GM19395 (cell line): ENCODE measurements at regions not wholly inside any gene's neighbourhood (a gene's known extent, or its start where the extent isn't known, plus 50 kb on each side); places are given as distances from the start of the nearest gene placed in this dataset.

ENCODE experiments used
- ATAC-seq: cut with Tn5 transposase; IDR thresholded peaks from one replicate; pipeline ENCODE4 v1.9.1; 2021; ENCODE audit warnings: mild to moderate bottlenecking, moderate library complexity; ENCODE audit not compliant: unreplicated experiment

DNA sequence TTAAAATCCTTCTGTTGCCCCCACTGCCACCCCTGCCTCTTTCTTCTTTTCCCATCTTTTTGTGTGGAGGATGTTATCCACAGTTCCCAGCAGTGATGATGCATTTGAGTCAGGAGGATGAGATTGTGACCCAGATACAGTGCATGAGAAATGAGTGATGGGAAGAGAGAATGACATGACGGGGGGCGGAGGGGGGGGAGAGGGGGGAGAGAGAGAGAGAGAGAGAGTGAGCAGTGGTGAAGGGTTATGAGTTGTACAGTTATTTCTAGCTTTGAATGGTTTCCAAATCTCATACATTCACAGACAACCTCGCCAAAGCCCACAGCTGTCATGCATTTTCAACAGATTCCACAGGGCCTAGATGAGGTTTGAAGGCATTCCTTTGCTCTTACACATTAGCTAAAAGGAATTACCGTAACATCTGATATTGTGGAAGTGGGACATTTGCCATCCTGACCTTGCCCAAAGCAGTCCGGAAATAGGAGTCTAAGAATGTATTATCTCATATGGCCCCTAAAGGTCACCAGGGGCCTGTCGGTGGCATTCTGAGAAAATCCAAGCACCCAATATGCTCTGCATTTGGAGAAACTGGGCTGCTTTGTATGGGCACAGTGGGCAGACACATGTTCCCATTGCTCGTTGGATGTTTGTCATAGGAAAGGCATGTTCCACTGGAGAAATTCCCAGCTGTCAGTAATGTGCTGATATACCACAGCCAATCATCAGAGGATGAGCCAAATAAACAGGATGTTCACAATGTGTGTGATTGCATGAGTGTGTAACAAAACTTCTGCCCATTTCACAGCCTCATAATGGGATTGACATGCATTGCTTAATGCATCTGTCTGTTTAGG is 435.8 kb downstream of the SPRY1 start:
- no peak for ATAC-seq

DNA sequence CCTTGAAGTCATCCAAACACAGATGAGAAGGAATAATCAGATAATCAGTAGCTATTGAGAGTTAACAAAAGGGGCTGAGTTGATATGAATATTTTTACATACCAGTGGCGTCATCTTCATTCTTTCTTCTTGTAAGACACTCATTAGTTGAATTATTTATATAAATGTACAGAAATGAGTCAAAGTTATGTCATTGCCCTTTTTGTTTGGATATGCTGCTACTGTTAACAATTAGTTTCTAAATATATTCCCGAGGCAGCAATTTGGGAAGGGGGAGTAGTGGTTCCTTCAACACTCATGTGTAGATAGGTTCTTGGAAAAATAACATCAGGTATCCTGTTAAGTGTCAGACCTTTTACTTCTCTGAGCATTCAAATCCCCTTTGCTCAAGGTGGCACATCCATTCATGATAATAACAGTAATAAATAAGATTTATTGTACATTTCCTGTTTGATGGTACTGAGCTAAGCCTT is 436.6 kb downstream of the SPRY1 start:
- ATAC-seq: no peak

DNA sequence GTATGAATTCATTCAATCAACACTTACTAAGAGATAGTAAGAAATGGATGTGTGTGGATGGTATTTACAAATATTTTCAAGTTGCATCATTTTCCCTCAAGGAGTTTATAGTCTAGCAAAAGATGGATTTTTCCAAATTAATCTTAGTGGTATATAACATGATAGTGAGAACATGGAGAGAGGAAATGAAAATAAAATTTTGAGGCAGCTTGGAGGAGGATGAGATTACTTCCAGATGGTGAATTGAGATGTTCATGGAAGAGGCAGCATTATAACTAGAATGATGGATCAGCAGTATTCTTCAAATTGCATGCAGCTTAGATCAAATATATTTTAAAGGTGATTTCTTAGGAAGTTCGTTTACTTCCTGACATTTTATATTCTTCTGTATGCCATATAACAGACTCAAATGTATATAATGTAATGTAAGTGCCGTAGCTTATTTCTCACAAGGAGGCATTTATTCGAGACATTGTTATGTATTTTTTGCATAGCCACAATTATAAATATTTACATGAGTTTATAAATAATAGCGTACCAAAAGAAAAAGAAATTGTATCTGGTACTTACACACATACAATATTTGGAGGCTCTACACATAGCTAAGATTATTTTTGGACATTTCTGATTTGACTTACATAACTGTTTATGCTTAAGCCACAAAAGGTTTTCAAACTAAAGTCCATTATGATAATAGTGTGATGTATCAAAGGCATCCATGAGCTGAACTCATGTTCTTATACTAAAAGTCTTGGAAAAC is 439.4 kb downstream of the SPRY1 start:
- no peak for ATAC-seq

DNA sequence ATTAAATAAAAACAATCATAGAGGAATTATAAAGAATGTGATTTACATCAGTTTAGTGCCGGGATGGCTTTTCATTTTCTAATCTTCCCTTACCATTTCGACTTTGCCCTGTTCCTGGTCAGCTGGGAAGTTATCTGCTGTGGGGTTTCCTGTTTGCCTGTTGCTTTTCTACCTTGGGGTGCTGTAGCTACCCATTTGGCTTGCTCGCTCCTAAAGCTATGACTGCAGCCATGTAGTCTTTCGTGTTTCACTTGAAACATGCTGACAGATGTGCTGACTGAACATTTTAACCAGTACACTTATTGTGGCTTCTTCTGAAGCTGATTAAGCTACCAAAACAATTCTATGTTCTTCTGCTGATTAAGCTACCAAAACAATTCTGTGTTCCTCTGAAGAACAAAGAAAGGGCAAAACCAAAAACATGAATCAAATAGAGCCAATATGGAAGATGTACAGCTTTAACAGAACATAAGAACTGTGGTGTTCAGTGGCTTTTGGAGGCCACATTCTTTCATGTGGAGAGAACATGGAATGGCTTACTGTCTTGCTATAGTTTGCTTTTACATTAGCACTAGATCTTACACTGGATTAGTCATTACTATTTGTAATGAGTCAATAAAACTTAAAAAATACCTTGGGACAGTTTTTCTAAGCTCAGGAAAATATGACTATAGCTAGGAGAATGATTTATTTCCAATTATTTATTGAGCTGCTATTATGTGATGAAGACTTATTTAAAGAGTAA is 440.4 kb downstream of the SPRY1 start:
- ATAC-seq: no peak

DNA sequence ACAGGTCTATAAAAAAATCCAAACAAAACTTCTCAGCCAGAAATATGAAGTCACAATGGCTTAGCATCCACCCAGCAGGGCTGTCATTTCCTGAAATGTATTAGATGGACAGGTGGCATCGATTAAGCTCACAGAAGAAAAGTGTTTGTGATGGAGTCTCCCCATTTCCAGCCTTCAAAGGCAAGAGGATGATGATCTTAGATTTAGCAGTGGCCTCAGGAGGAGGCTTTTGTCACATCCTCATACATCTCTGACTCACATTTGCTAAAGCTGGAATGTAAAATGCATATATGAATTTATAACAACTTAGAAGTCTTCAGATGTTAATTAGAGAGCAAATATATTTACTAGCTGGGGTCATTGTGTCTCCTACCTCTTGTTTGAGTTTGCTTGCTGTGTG is 441.9 kb downstream of the SPRY1 start:
- no peak for ATAC-seq

DNA sequence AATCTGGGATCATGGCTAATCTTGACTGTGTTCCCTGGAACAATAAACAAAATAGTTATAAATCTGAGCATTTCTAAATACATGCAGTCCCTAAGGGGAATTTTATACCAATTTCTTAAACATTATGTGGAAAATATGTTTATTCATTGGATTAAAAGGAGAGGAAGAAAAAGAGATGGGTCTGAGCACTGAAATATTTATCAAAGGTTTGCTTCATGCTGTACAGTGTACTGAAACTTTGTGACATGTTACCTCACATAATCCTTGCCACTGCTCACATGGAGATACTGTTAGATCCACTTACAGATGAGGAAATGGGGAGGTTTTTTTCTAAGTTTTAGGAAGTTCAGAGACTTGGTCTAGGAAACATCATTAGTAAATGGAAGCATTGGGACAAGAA is 443.6 kb downstream of the SPRY1 start:
- no peak for ATAC-seq

DNA sequence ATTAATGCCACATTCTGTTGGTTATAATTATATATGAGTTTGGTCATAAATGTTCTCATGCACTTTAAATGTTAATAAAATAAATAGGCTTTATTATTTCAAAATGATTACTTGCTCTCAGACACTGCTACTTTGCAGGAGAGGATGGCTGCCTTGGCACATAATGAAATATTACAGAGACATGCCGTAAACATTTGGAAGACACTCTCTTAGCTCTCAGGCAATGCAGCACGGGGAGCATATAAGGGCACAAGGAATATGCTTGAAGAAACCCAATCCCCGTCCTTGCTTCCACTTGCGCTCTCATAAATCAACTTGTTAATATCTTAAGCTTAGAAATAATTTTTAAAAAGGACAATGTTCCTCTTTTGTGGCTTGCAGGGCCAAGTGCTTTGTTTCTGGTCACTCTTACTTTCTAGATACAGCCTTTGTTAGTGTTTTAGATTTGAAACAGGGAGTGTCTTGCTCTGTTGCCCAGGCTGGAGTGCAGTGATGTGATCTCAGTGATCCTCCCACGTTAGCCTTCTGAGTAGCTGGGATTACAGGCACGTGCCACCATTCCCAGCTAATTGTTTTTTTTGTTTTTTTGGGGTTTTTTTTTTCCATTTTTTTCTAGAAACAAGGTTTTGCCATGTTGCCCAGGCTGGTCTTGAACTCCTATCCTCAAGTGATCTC is 445.0 kb downstream of the SPRY1 start:
- ATAC-seq: no peak

DNA sequence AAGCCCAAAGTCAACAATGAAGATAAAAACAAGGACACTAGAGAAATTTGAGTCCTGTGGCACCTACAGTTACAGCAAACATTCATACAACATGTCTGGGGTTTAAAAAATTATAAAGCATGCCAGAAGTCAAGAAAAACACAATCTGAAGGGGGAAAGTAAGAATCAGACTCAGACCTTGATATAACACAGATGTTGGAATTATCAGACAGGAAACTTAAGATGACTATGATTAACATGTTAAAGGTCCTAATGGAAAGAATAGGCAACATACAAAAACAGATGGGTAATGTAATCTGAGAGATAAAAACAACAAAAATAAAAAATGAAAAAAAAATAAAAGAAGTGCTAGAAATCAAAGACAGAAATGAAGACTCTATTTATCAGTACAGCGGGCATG is 446.5 kb downstream of the SPRY1 start:
- ATAC-seq: no peak

DNA sequence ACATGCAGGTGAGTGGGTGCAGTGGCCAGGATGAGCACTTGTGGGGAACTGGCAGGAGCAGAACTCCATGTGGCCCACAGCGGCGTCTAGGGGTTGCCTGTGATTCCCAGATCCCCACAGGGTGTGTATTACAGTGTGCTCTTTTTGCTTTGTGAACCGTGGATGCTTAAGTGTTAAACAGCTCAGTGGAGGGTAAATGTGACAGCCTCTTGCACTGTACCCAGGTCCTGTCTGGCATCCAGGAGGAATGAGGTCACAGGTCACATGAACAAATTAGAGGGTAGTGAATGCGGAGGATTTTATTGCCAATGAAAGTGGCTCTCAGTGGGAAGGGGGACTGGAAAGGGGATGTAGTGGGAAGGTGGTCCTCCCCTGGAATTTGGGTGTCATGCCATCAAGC is 447.8 kb downstream of the SPRY1 start:
- ATAC-seq: no peak

DNA sequence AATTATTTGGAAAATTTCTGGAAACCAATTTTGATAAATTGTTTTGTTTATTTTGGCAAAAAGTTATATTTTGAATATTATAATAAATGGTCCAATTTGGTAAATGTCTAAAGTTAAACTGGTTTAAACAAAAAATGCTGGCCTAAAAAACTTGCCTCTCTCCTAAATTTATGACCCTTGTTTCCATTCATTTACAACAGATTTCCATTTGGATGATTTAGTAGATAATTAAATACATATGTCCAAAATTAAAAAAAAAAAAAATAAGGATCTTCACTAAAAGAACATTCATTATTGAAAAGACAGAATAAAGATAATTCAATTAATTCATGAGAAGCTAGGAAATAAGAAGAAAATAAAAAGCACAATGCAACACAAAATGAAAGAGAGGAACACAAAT is 449.5 kb downstream of the SPRY1 start:
- ATAC-seq: no peak

DNA sequence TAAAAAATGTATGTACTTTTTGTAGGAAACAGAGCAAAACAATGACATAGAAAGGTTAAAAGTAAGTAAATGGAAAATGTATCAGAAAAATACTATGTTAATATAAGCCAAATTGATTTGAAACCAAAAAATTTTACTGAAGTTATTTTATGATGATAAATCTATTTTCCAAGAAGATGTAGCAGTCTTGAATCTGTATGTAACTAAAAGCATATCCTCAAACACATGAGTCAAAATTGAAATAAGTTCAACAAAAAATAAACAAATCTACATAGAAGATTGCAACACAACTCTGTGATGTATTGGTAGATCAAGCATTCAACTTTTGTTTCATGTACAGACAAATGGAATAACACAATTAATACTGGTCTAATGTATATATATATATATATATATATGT is 450.0 kb downstream of the SPRY1 start:
- no peak for ATAC-seq

DNA sequence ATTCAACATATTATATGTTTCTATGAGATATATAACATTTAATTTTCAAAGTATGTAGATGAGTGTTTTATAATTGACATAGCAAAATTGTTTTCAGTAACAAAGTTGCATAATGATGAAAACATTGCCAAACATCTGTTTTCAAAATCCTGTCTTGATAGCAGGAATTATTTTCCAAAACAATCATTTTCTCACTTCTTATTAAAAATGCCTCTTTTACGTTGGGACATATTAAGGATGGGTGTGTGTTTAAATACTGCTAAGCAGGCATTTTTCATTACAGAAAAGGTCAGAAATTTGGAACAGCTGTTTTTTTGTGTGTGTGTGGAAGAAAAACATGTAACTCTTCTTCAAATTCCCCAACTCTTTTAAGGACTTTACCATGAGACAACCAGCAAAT is 452.0 kb downstream of the SPRY1 start:
- no peak for ATAC-seq

DNA sequence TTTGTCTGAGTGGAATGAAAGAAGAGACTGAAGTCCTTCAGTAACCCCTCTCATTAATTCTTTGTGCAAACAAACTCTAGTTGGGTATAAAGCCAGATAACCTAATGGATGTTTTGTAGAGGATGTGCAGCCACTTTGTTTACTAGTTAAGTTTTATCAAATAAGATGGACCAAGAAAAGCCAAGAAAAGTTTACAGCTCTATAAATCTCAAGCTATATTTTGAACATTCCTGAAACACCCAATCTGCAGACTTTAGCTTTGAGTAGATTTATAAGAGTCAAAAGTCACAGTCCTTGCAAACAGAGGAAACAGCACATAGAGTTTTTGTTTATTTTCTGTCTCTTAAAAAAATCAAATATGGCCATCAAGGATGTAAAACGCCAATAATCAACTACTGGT is 452.9 kb downstream of the SPRY1 start:
- ATAC-seq: no peak

DNA sequence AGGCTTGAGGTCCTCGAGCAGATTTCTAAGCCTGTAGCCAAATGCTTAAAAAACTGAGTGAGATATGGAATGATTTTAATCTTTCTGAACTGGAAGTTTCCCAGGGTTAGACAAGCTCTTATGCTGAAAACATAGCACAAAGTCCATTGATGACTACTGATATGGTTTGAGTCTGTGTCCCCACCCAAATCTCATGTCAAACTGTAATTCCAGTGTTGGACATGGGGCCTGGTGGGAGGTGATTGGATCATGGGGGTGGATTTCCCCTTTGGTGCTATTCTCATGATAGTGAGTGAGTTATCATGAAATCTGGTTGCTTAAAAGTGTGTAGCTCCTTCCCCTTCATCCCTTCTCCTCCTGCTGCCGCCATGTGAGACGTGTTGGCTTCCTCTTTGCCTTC is 454.9 kb downstream of the SPRY1 start:
- ATAC-seq: no peak

DNA sequence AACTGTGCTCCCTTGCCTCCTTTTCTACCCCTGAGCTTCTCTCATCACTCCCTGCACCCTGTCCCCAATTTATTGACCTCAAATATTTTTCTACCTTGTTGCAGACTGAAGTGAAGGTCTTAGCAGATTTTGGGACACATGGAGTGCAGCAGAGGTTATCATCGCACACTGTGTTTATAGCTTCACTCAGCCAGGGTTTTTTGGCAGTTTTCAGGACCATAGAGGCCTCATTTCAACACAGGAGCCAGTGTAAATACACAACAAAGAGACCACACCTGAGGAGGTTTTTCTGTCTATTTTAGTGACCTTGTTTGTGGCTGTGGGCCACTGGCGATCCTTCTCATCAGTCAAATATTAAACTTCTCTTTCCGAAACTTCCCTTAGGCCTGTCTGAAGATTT is 457.1 kb downstream of the SPRY1 start:
- ATAC-seq: no peak

DNA sequence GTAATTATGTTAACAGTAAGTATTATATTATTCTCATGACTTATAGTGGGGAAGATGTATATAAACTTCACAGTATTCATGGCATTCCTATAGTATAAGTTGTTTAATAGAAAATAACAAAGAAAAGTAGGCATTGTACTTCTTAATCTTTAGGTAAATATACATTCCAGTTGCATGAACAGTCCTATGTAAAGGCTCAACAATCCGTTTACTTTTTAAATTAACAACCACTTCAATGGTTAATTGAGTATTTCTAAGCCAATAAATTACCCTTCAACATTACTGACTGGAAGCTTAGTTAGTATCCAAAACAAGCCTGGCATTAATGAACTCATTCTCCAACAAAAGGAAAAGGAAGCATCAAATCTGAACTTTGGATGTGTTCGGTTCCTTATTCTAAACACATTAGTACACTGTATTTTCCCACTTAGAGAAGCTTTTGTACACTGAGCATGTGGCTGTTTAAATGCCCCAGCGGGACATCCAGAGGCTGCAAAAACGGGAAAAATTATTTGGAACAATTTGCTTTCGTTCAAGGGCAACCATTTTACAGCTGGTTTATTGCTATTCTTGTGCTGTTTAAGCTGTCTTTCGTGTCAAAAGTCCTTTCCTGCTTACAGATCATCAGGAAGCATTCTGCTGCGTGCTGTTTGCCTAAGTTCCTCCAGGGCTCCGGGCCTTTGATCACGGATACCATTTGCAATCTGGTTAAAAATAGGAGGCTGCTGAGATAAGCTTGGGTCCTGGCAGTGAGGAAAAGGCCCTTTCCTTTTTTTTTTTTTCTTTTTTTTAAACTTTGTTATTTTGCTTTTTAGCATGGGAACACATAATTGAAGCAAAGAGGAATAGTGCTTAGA is 460.3 kb downstream of the SPRY1 start:
- no peak for ATAC-seq

DNA sequence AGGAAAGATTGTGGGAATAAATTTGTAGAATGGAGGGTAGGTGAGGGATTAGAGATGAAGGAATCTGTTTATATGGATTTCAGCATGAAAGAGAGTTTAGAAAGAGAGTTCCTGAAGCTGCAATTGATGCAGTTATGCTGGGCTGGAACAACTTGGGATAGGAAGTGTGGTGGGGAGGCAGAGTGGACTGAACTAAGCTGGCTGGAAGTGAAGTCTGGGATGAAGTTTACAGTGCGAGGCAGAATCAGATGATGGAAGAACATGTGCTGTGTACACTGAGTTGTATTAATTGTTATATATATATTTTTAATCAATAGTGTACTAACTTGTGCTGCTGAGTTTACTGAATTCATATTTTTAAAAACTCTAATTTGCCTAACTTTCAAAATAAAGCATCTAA is 461.9 kb downstream of the SPRY1 start:
- ATAC-seq: no peak

DNA sequence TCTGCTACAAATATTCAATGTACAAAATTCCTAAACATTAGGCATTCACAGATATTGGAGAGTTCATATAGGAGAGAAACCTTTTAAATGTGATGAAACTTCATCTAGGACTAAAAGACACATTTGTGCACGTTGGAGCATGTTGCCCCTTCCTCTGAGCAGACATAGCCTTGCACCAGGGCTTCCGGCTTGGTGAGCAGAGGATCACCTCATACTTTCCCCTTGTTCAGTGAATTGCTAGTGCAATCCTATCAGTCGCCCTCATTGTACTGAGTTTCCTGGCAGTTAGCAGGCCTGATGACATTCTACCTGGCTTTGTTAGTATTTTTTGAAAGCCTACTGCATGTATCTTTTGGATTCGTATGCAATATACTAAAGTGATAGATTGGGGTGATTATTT is 466.2 kb downstream of the SPRY1 start:
- ATAC-seq: no peak

DNA sequence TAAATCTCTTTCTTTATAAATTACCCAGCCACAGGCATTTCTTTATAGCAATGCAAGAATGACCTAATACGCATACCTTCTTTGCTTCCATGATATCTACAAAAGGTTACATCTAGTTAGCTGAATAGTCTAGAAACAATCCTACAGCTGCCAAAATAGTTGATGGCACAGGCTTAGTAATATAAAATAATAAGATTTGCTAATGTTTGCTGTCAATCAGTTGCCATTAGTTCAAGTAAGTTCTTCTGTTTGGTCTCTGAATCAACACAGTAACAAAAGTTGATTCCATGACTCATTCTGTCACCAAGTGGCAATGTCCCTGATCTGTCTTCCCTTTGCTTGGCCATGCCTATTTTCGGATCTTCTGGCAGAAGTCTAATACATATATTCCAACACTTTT is 470.2 kb downstream of the SPRY1 start:
- ATAC-seq: no peak

DNA sequence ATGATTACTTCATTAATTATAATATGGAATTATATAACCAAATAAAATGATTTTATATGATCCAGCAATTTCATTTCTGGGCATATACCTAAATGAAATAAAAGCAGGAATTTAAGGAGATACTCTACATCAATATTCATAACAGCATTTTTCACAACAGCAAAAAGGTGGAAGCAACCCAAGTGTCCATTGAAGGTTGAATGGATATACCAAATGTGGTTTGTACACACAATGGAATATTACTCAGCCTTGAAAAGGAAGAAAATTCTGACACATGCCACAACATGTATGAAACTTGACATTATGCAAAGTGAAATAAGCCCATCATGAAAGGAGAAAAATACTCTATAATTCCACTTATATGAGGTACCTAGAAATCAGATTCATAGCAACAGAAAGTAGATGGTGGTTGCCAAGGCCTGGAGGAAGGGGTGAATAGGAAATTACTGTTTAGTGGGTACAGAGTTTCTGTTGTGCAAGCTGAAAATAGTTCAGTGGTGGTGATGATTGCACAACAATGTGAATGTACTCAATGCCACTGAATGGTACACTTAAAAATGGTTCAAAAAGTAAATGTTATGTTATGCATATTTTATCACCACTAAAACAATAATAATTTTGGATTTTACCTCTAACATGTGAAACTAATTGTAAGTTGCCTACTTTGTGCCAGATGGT is 471.5 kb downstream of the SPRY1 start:
- no peak for ATAC-seq
